Tibial nerve (tissue), 3 donors: ENCODE measurements at regions not wholly inside any gene's neighbourhood (a gene's known extent, or its start where the extent isn't known, plus 50 kb on each side); places are given as distances from the start of the nearest gene placed in this dataset.

Experiments used
- CTCF ChIP-seq, 5 experiments: fragments of 200-600 bp in 3 of 5; fragments of 450-650 bp in 2 of 5; sonication (generic) in 3 of 5; IDR thresholded peaks; one replicate each; pipeline ENCODE4 v1.5.1; 2016 to 2019; ENCODE audit warnings: antibody characterized with exemption in 5 of 5, mild to moderate bottlenecking in 3 of 5, moderate library complexity in 2 of 5
- POLR2A ChIP-seq, 2 donors: fragments of 450-650 bp; IDR thresholded peaks; one replicate each; pipeline ENCODE4 v1.6.1; 2017; ENCODE audit warnings: antibody characterized with exemption in 2 of 2, mild to moderate bottlenecking in 2 of 2, moderate library complexity in 2 of 2

- TF ChIP-seq CTCF (IDR thresholded peaks at IDR 0.05) (no peak), POLR2A (IDR thresholded peaks at IDR 0.05) (no peak)
Measured at GRCh38 chr3:102238362-102238761, 196.5 kb upstream of the ZPLD1 start.
